Adrenal gland (tissue), 9 donors: ENCODE measurements at regions not wholly inside any gene's neighbourhood (a gene's known extent, or its start where the extent isn't known, plus 50 kb on each side); places are given as distances from the start of the nearest gene placed in this dataset.

Experiments used
- DNase-seq, 7 donors: peaks; one replicate each; pipeline ENCODE4 v3.0.0-alpha.2; 2019 to 2020
- H3K27ac ChIP-seq, 5 donors: fragments of 200-600 bp; sonication (generic) in 4 of 5; 1 replicate in 3 of 5; 2 replicates in 2 of 5; pipeline versions ENCODE4 v1.5.1 to v1.8.0; 2016 to 2020; ENCODE audit warnings: mild to moderate bottlenecking in 1 of 5
- H3K27me3 ChIP-seq: fragments of 200-600 bp; 2 replicates; pipeline ENCODE4 v1.8.0; 2021
- H3K36me3 ChIP-seq, 2 donors: fragments of 200-600 bp; replicated peaks in 1 of 2; 1 replicate in 1 of 2; 2 replicates in 1 of 2; pipeline versions ENCODE4 v1.5.1 to v1.8.0; 2018 to 2022
- H3K4me1 ChIP-seq, 2 donors: fragments of 200-600 bp; replicated peaks in 1 of 2; 1 replicate in 1 of 2; 2 replicates in 1 of 2; pipeline versions ENCODE4 v1.5.1 to v1.8.0; 2018 to 2021
- H3K4me3 ChIP-seq, 4 donors: fragments of 200-600 bp; sonication (generic) in 3 of 4; one replicate each; pipeline ENCODE4 v1.5.1; 2016 to 2018
- H3K9me3 ChIP-seq, 3 donors: fragments of 200-600 bp; sonication (generic) in 1 of 3; replicated peaks in 1 of 3; 1 replicate in 2 of 3; 2 replicates in 1 of 3; pipeline versions ENCODE4 v1.5.1 to v1.8.0; 2016 to 2021
- POLR2A ChIP-seq, 2 donors: fragments of 450-650 bp; IDR thresholded peaks; one replicate each; pipeline ENCODE4 v1.6.1; 2017; ENCODE audit warnings: antibody characterized with exemption in 2 of 2, mild to moderate bottlenecking in 2 of 2, moderate library complexity in 1 of 2
- WGBS, 4 donors: extraction: QIAGEN DNeasy Blood & Tissue Kit in 2 of 4; methylation state at CpG; one replicate each; pipeline versions ENCODE4 v1.1.5 to v1.1.7; 2013 to 2017; 5-methylcytosine and 5-hydroxymethylcytosine counted together
- intact Hi-C, 2 donors: fragments of 100-400 bp; cut with DNase I; formaldehyde crosslinking; loops; one replicate each; pipeline versions ENCODE4 v1.14.1 to v1.15.0; 2022 to 2023
- TF ChIP-seq, protein P1 (sequence below), 6 experiments: fragments of 450-650 bp in 4 of 6; fragments of 200-600 bp in 2 of 6; sonication (generic) in 1 of 6; IDR thresholded peaks; 1 replicate in 5 of 6; 2 replicates in 1 of 6; pipeline versions ENCODE4 v1.5.1 to v1.8.0; 2016 to 2021; ENCODE audit warnings: antibody characterized with exemption in 6 of 6, mild to moderate bottlenecking in 2 of 6, moderate library complexity in 1 of 6
- donor health status: healthy with polysubstance abuse.
- donor health status: Bipolar disorder and iron deficiency.
- donor health status: DM: yes; HTN: yes; CAD: no.
- donor health status: DM: no; HTN: no; CAD: no.
- donor health status: DM: no; HTN: no; CAD: no.

- Histone ChIP-seq H3K4me3 (no peak overlapping the region), H3K9me3 (no peaks in the 10 kb centered on the region), H3K36me3 (no peaks in the 10 kb centered on the region), H3K27me3 (peaks cover 14% of the 10 kb centered on the region), H3K4me1 (no peaks in the 10 kb centered on the region), H3K27ac (no peak overlapping the region)
- intact Hi-C loops = no loop called here
- no peak for DNase-seq
- TF ChIP-seq POLR2A (IDR thresholded peaks at IDR 0.05) = no peak
- TF ChIP-seq, protein P1, sequence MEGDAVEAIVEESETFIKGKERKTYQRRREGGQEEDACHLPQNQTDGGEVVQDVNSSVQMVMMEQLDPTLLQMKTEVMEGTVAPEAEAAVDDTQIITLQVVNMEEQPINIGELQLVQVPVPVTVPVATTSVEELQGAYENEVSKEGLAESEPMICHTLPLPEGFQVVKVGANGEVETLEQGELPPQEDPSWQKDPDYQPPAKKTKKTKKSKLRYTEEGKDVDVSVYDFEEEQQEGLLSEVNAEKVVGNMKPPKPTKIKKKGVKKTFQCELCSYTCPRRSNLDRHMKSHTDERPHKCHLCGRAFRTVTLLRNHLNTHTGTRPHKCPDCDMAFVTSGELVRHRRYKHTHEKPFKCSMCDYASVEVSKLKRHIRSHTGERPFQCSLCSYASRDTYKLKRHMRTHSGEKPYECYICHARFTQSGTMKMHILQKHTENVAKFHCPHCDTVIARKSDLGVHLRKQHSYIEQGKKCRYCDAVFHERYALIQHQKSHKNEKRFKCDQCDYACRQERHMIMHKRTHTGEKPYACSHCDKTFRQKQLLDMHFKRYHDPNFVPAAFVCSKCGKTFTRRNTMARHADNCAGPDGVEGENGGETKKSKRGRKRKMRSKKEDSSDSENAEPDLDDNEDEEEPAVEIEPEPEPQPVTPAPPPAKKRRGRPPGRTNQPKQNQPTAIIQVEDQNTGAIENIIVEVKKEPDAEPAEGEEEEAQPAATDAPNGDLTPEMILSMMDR (IDR thresholded peaks at IDR 0.05) = no peak
- WGBS, 4 donors = 72 to 93% (median 87%) methylated on average over 5 of the region's 5 CpGs
Observed at GRCh38 chr1:17970757-17971156, 136.8 kb upstream of the IGSF21 start.

DNA sequence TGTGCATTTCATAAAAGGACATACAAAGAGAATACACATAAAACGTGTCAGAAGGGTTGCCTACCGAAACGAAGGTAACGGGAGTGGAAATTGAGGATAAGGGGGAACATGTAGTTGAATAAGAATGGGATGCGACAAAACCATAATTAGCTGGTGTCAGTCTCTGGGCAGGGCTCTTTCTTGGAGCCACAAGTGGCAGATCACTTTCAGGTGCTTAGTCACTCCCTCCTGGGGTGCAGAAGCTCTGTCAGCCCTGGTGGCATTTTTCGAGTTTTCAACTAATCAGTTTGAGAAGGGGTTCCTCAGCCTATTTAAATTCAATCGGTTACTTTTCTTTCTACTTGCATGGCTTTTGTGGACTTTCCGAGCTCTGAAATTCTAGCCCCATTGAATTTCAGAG is 133.9 kb upstream of the IGSF21 start:
- H3K4me3 ChIP-seq = no peak overlapping the region
- H3K27me3 ChIP-seq = peaks cover 14% of the 10 kb centered on the region
- H3K36me3 ChIP-seq = no peaks in the 10 kb centered on the region
- intact Hi-C loops = no loop called here
- TF ChIP-seq, protein P1 (IDR thresholded peaks at IDR 0.05) = no peak
- TF ChIP-seq POLR2A (IDR thresholded peaks at IDR 0.05) = no peak
- no peaks in the 10 kb centered on the region for H3K9me3 ChIP-seq
- no peak for DNase-seq
- H3K27ac ChIP-seq = no peak overlapping the region
- no peaks in the 10 kb centered on the region for H3K4me1 ChIP-seq
- 57 to 64% (median 59%) methylated on average over 8 of the region's 8 CpGs for WGBS, 4 donors

DNA sequence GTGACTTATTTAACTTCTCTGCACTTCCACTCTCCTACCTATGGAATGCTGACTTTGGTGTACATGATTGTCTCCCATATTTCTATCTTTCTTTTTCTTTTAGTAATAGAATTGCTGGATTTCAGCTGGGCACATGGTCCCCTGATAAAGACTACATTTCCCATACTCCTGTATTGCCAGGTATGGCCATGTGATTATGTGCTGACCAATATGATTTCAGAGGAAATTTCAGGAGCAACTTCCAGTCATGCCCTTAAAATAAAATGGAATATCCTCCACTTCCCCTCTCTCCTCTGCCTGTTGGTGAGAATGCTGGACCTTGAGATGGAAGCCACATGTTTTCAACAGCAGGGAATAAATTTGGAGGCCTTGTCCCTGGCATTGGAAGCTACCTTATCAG is 130.7 kb upstream of the IGSF21 start:
- H3K27ac ChIP-seq = no peak overlapping the region
- H3K36me3 ChIP-seq = no peaks in the 10 kb centered on the region
- no peak overlapping the region for H3K4me3 ChIP-seq
- TF ChIP-seq POLR2A (IDR thresholded peaks at IDR 0.05) = no peak
- TF ChIP-seq, protein P1 (IDR thresholded peaks at IDR 0.05) = no peak
- H3K27me3 ChIP-seq = peaks cover 14% of the 10 kb centered on the region
- no peaks in the 10 kb centered on the region for H3K4me1 ChIP-seq
- intact Hi-C loops = no loop called here
- no peak for DNase-seq
- no peaks in the 10 kb centered on the region for H3K9me3 ChIP-seq

- Histone ChIP-seq H3K4me3 (no peak overlapping the region), H3K27me3 (peaks cover 15% of the 10 kb centered on the region), H3K4me1 (no peaks in the 10 kb centered on the region), H3K27ac (no peak overlapping the region), H3K36me3 (no peaks in the 10 kb centered on the region), H3K9me3 (no peaks in the 10 kb centered on the region)
- intact Hi-C loops = no loop called here
- TF ChIP-seq, protein P1 (IDR thresholded peaks at IDR 0.05) = no peak
- TF ChIP-seq POLR2A (IDR thresholded peaks at IDR 0.05) = no peak
- WGBS, 4 donors = 44 to 72% (median 59%) methylated on average over 3 of the region's 3 CpGs
- DNase-seq = no peak
Observed at GRCh38 chr1:17978016-17978415, 129.6 kb upstream of the IGSF21 start.
